HepG2 (cell line): ENCODE measurements at regions not wholly inside any gene's neighbourhood (a gene's known extent, or its start where the extent isn't known, plus 50 kb on each side); places are given as distances from the start of the nearest gene placed in this dataset.

Experiments used
- ATAC-seq: fragments of 200-7000 bp; cut with Tn5 transposase; 3 replicates; pipeline ENCODE4 v1.9.1; 2020; ENCODE audit warnings: mild to moderate bottlenecking, moderate library complexity
- BruUV-seq: library from RNA; stranded (reverse); fragments of 400-500 nt; replicated peaks from 2 replicates; lab custom pipeline; 2021; lab: Mats Ljungman, UMichigan
- CTCF ChIA-PET: fragments of 300-600 bp; formaldehyde crosslinking; extraction: SDS; loops from one replicate; lab custom pipeline; 2021; ENCODE audit warnings: low total read pairs, inconsistent platforms, low intra/inter-chr PET ratio; lab: Yijun Ruan, JAX
- POLR2A ChIA-PET: fragments of 350-600 bp; sonication (Branson Sonifier 250); formaldehyde crosslinking; loops from one replicate; lab custom pipeline; 2020; ENCODE audit warnings: antibody characterized with exemption, inconsistent platforms; lab: Yijun Ruan, JAX
- DNase-seq: peaks from one replicate; pipeline ENCODE4 v3.0.0-alpha.2; 2015; ENCODE audit warnings: low spot score
- FAIRE-seq: peaks from 3 replicates; lab custom pipeline; 2011; peaks lifted over from hg19 to GRCh38; lab: Jason Lieb, UNC
- H2AFZ ChIP-seq: one replicate; pipeline ENCODE4 v1.6.1; 2011; ENCODE audit warnings: low read length, inconsistent platforms
- H3K27ac ChIP-seq: fragments of 300-600 bp; 3 replicates; pipeline ENCODE4 v1.8.0; 2011; ENCODE audit warnings: mixed run types, mild to moderate bottlenecking, mixed read lengths, low read length, inconsistent platforms; ENCODE audit not compliant: insufficient read depth; ENCODE audit errors: extremely low read length
- H3K27me3 ChIP-seq, 2 experiments: fragments of 200-600 bp in 1 of 2; 2 replicates in 1 of 2; 3 replicates in 1 of 2; pipeline versions ENCODE4 v1.6.0 to v1.8.0; 2011; ENCODE audit warnings: low read length in 2 of 2, mild to moderate bottlenecking in 2 of 2, moderate library complexity in 2 of 2, inconsistent platforms in 1 of 2; ENCODE audit not compliant: insufficient read depth in 2 of 2, control insufficient read depth in 1 of 2
- H3K36me3 ChIP-seq, 2 experiments: fragments of 200-600 bp in 1 of 2; replicated peaks in 1 of 2; 2 replicates in 1 of 2; 3 replicates in 1 of 2; pipeline versions ENCODE4 v1.5.1 to v1.8.0; 2011; ENCODE audit warnings: low read length in 2 of 2, inconsistent platforms in 1 of 2; ENCODE audit not compliant: insufficient read depth in 2 of 2, control insufficient read depth in 1 of 2
- H3K4me1 ChIP-seq: 2 replicates; pipeline ENCODE4 v1.5.1; 2012; ENCODE audit warnings: low read length, inconsistent platforms; ENCODE audit not compliant: insufficient read depth
- H3K4me2 ChIP-seq: 2 replicates; pipeline ENCODE4 v1.6.0; 2011; ENCODE audit warnings: low read depth, low read length, inconsistent platforms
- H3K4me3 ChIP-seq, 3 experiments: fragments of 200-600 bp in 1 of 3; sonication (generic), shearing (Covaris generic) in 1 of 3; replicated peaks in 1 of 3; 2 replicates each; pipeline ENCODE4 v1.5.1; 2011 to 2016; ENCODE audit warnings: low read length in 3 of 3, inconsistent platforms in 2 of 3, low read depth in 2 of 3, mild to moderate bottlenecking in 2 of 3, control low read depth in 1 of 3, mixed read lengths in 1 of 3; ENCODE audit not compliant: insufficient read depth in 1 of 3
- H3K79me2 ChIP-seq: one replicate; pipeline ENCODE4 v1.6.1; 2011; ENCODE audit warnings: low read length, inconsistent platforms; ENCODE audit not compliant: insufficient read depth
- H3K9ac ChIP-seq: 2 replicates; pipeline ENCODE4 v1.6.0; 2011; ENCODE audit warnings: mild to moderate bottlenecking, low read depth, low read length, inconsistent platforms; ENCODE audit not compliant: insufficient read depth
- H3K9me3 ChIP-seq: 2 replicates; pipeline ENCODE4 v1.5.1; 2012; ENCODE audit warnings: mild to moderate bottlenecking, low read length
- H4K20me1 ChIP-seq: 2 replicates; pipeline ENCODE4 v1.6.0; 2011; ENCODE audit warnings: inconsistent platforms, mild to moderate bottlenecking, low read length, moderate library complexity; ENCODE audit not compliant: insufficient read depth
- CAMTA2 ChIP-seq: sonication (generic); formaldehyde crosslinking; IDR thresholded peaks from 2 replicates; pipeline ENCODE4 v1.4.0; 2020; ENCODE audit warnings: mild to moderate bottlenecking, missing genetic modification reagents, borderline replicate concordance
- CBX5 ChIP-seq: sonication (generic); formaldehyde crosslinking; IDR thresholded peaks from 2 replicates; pipeline ENCODE4 v1.4.0; 2020; ENCODE audit warnings: missing genetic modification reagents, borderline replicate concordance
- FOXM1 ChIP-seq: sonication (generic); formaldehyde crosslinking; IDR thresholded peaks from 2 replicates; pipeline ENCODE4 v1.5.0; 2020; ENCODE audit warnings: missing genetic modification reagents
- HMG20B ChIP-seq: conservative IDR thresholded peaks from 2 replicates; pipeline ENCODE4 v1.6.1; 2016; ENCODE audit warnings: missing genetic modification reagents, missing compliant biosample characterization
- MAZ ChIP-seq, 2 experiments: sonication (generic) in 1 of 2; formaldehyde crosslinking in 1 of 2; IDR thresholded peaks; 2 replicates each; pipeline versions ENCODE4 v1.5.0 to v1.6.1; 2012 to 2020; ENCODE audit warnings: low read depth in 2 of 2, mild to moderate bottlenecking in 2 of 2, borderline replicate concordance in 1 of 2, improper control_type of control experiment in 1 of 2, low read length in 1 of 2, missing genetic modification reagents in 1 of 2, moderate library complexity in 1 of 2
- NFATC3 ChIP-seq: sonication (generic); formaldehyde crosslinking; IDR thresholded peaks from 2 replicates; pipeline ENCODE4 v1.5.1; 2020; ENCODE audit warnings: mild to moderate bottlenecking, missing genetic modification reagents
- NFIC ChIP-seq: IDR thresholded peaks from 2 replicates; pipeline ENCODE4 v1.6.1; 2012; ENCODE audit warnings: mild to moderate bottlenecking, low read length, inconsistent platforms
- NR3C1 ChIP-seq: sonication (generic); formaldehyde crosslinking; IDR thresholded peaks from 2 replicates; pipeline ENCODE4 v1.4.0; 2020; ENCODE audit warnings: missing genetic modification reagents
- RBAK ChIP-seq: sonication (generic); formaldehyde crosslinking; IDR thresholded peaks from 2 replicates; pipeline ENCODE4 v1.5.1; 2020; ENCODE audit warnings: mild to moderate bottlenecking, missing genetic modification reagents
- REL ChIP-seq: sonication (generic); formaldehyde crosslinking; conservative IDR thresholded peaks from 2 replicates; pipeline ENCODE4 v1.8.0; 2022; ENCODE audit warnings: mild to moderate bottlenecking, missing genetic modification reagents, moderate library complexity
- RFX5 ChIP-seq: IDR thresholded peaks from 2 replicates; pipeline ENCODE4 v1.6.1; 2011; ENCODE audit warnings: low read depth, low read length, improper control_type of control experiment
- SCMH1 ChIP-seq: sonication (generic); formaldehyde crosslinking; IDR thresholded peaks from 2 replicates; pipeline ENCODE4 v1.9.0; 2021; ENCODE audit warnings: missing genetic modification reagents, mild to moderate bottlenecking, borderline replicate concordance
- TEAD2 ChIP-seq: sonication (generic); formaldehyde crosslinking; IDR thresholded peaks from 2 replicates; pipeline ENCODE4 v1.9.0; 2021; ENCODE audit warnings: missing genetic modification reagents
- ZFP36L1 ChIP-seq: sonication (generic); formaldehyde crosslinking; IDR thresholded peaks from 2 replicates; pipeline ENCODE4 v1.8.0; 2022; ENCODE audit warnings: mild to moderate bottlenecking, missing genetic modification reagents, moderate library complexity
- WGBS: methylation state at CpG from one replicate; pipeline ENCODE4 v1.1.6; 2017; ENCODE audit warnings: low lambda C conversion rate; 5-methylcytosine and 5-hydroxymethylcytosine counted together
- in situ Hi-C: cut with HindIII; loops from 2 replicates; pipeline ENCODE4 v1.10.0; 2017; ENCODE audit warnings: low pct_unique_long_range_greater_than_20kb; ENCODE audit not compliant: extremely low pct_ligation_motif_present
- intact Hi-C: fragments of 100-400 bp; cut with micrococcal nuclease; formaldehyde crosslinking; loops from one replicate; pipeline ENCODE4 v1.10.0; 2022; ENCODE audit not compliant: unreplicated experiment
- TF ChIP-seq, protein P1 (sequence below): sonication (generic); formaldehyde crosslinking; IDR thresholded peaks from 2 replicates; pipeline ENCODE4 v1.9.0; 2021; ENCODE audit warnings: missing genetic modification reagents, borderline replicate concordance
- TF ChIP-seq, protein P2 (sequence below): sonication (generic); formaldehyde crosslinking; IDR thresholded peaks from 2 replicates; pipeline ENCODE4 v1.4.0; 2020; ENCODE audit warnings: missing genetic modification reagents, borderline replicate concordance

DNA sequence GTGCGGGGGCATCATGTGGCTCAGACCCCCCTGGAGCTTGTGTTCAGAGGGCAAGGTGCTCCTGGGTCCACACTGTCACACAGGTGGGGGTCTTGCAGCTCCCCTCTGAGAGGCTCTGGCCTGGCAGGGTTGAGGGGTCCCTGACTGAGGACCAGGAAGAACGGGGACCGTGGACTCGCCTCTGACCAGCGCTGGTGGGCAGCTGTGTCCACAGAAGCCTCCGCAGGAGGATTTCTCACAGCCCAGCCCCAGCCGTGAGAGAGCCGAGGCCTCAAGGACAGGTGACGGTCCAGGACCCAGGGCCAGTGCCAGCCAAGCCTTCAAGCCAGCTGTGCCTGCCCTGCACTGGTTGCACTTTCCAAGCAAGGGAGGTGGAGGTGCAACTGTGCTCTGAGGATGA is 63.5 kb upstream of the TTC34 start:
- DNase-seq, result no peak
- intact Hi-C loops, result no loop called here
- H3K27ac ChIP-seq, result no peak overlapping the region
- H3K4me2 ChIP-seq, result no peak overlapping the region
- no peak overlapping the region for H3K9ac ChIP-seq
- no peak for TF ChIP-seq NFATC3 (CRISPR knock-in tag)
- no peak for TF ChIP-seq SCMH1 (CRISPR knock-in tag)
- TF ChIP-seq, protein P1, sequence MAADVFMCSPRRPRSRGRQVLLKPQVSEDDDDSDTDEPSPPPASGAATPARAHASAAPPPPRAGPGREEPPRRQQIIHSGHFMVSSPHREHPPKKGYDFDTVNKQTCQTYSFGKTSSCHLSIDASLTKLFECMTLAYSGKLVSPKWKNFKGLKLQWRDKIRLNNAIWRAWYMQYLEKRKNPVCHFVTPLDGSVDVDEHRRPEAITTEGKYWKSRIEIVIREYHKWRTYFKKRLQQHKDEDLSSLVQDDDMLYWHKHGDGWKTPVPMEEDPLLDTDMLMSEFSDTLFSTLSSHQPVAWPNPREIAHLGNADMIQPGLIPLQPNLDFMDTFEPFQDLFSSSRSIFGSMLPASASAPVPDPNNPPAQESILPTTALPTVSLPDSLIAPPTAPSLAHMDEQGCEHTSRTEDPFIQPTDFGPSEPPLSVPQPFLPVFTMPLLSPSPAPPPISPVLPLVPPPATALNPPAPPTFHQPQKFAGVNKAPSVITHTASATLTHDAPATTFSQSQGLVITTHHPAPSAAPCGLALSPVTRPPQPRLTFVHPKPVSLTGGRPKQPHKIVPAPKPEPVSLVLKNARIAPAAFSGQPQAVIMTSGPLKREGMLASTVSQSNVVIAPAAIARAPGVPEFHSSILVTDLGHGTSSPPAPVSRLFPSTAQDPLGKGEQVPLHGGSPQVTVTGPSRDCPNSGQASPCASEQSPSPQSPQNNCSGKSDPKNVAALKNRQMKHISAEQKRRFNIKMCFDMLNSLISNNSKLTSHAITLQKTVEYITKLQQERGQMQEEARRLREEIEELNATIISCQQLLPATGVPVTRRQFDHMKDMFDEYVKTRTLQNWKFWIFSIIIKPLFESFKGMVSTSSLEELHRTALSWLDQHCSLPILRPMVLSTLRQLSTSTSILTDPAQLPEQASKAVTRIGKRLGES (CRISPR knock-in tag), result no peak
- TF ChIP-seq TEAD2, result no peak
- TF ChIP-seq CBX5 (CRISPR knock-in tag), result no peak
- TF ChIP-seq RFX5, result no peak
- TF ChIP-seq ZFP36L1 (CRISPR knock-in tag), result no peak
- no peak for TF ChIP-seq MAZ (IDR thresholded peaks at IDR 0.05; ENCODE audit: borderline replicate concordance, low read depth, low read length)
- no peak for TF ChIP-seq MAZ (CRISPR knock-in tag; IDR thresholded peaks at IDR 0.05; ENCODE audit: low read depth)
- TF ChIP-seq HMG20B, result no peak
- TF ChIP-seq RBAK (CRISPR knock-in tag), result no peak
- TF ChIP-seq, protein P2, sequence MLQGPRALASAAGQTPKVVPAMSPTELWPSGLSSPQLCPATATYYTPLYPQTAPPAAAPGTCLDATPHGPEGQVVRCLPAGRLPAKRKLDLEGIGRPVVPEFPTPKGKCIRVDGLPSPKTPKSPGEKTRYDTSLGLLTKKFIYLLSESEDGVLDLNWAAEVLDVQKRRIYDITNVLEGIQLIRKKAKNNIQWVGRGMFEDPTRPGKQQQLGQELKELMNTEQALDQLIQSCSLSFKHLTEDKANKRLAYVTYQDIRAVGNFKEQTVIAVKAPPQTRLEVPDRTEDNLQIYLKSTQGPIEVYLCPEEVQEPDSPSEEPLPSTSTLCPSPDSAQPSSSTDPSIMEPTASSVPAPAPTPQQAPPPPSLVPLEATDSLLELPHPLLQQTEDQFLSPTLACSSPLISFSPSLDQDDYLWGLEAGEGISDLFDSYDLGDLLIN (CRISPR knock-in tag), result no peak
- TF ChIP-seq NR3C1 (CRISPR knock-in tag), result no peak
- TF ChIP-seq NFIC, result no peak
- TF ChIP-seq CAMTA2, result no peak
- TF ChIP-seq FOXM1, result no peak
- no peak for TF ChIP-seq REL (CRISPR knock-in tag)
- TF ChIP-seq, all 625 proteins: peak for 0
- in situ Hi-C loops, result no loop called here
- no peaks in the 10 kb centered on the region for H3K79me2 ChIP-seq
- BruUV-seq, result no TSS peak
- H4K20me1 ChIP-seq, result no peaks in the 10 kb centered on the region; the same call in 1 of the 2 replicates
- H3K4me3 ChIP-seq, result no peak overlapping the region
- ATAC-seq, result no peak
- H3K4me1 ChIP-seq, result no peaks in the 10 kb centered on the region
- H3K27me3 ChIP-seq, result peaks cover 17 to 75% of the 10 kb centered on the region in 2 experiments
- no peak overlapping the region for H2AFZ ChIP-seq
- no peak for FAIRE-seq
- no peaks in the 10 kb centered on the region for H3K9me3 ChIP-seq
- 4% methylated on average over 4 of the region's 9 CpGs for WGBS
- H3K36me3 ChIP-seq, result no peaks in the 10 kb centered on the region
- POLR2A ChIA-PET, result no interaction called here
- CTCF ChIA-PET, result no interaction called here
